GM19397 (cell line): ENCODE measurements at regions not wholly inside any gene's neighbourhood (a gene's known extent, or its start where the extent isn't known, plus 50 kb on each side); places are given as distances from the start of the nearest gene placed in this dataset.
"Not testable (repeated sequence)": the region's sequence is repeated elsewhere in the genome, so short reads cannot be mapped to it uniquely, and the experiment has no call there.

Experiments used
- ATAC-seq: cut with Tn5 transposase; IDR thresholded peaks from one replicate; pipeline ENCODE4 v1.9.1; 2021; ENCODE audit warnings: mild to moderate bottlenecking, moderate library complexity; ENCODE audit not compliant: unreplicated experiment

GRCh38 chr7:91446819-91447218, 182.6 kb downstream of the FZD1 start:
- no peak for ATAC-seq

GRCh38 chr7:91455411-91455810, 191.2 kb downstream of the FZD1 start:
- no peak for ATAC-seq

- no peak for ATAC-seq
Observed at GRCh38 chr7:91457208-91457607, 193.0 kb downstream of the FZD1 start.

GRCh38 chr7:91459539-91459938, 195.3 kb downstream of the FZD1 start:
- no peak for ATAC-seq

GRCh38 chr7:91462316-91462715, 198.1 kb downstream of the FZD1 start:
- no peak for ATAC-seq

GRCh38 chr7:91463330-91463729, 199.1 kb downstream of the FZD1 start:
- no peak for ATAC-seq

- ATAC-seq, result no peak
Observed at GRCh38 chr7:91465595-91466061, 201.4 kb downstream of the FZD1 start.

- no peak for ATAC-seq
Observed at GRCh38 chr7:91468256-91468655, 204.0 kb downstream of the FZD1 start.

GRCh38 chr7:91473619-91474018, 209.4 kb downstream of the FZD1 start:
- ATAC-seq, result no peak

GRCh38 chr7:91474074-91474473, 209.8 kb downstream of the FZD1 start:
- ATAC-seq, result no peak

- not testable (repeated sequence) for ATAC-seq
Observed at GRCh38 chr7:91480470-91480869, 216.2 kb downstream of the FZD1 start.

- no peak for ATAC-seq
Observed at GRCh38 chr7:91491868-91492267, 227.6 kb downstream of the FZD1 start.

GRCh38 chr7:91492317-91492716, 228.1 kb downstream of the FZD1 start:
- ATAC-seq, result no peak

- ATAC-seq, result no peak
Observed at GRCh38 chr7:91492773-91493172, 228.5 kb downstream of the FZD1 start.

- no peak for ATAC-seq
Observed at GRCh38 chr7:91494450-91494849, 230.2 kb downstream of the FZD1 start.

- ATAC-seq, result no peak
Observed at GRCh38 chr7:91496251-91496820, 232.1 kb downstream of the FZD1 start.

- not testable (repeated sequence) for ATAC-seq
Observed at GRCh38 chr7:91497277-91497676, 233.0 kb downstream of the FZD1 start.

- ATAC-seq, result no peak
Observed at GRCh38 chr7:91503934-91504555, 239.8 kb downstream of the FZD1 start.

- ATAC-seq, result no peak
Observed at GRCh38 chr7:91504919-91505318, 240.7 kb downstream of the FZD1 start.

GRCh38 chr7:91506966-91507365, 242.7 kb downstream of the FZD1 start:
- ATAC-seq, result not testable (repeated sequence)

GRCh38 chr7:91511861-91512260, 247.6 kb downstream of the FZD1 start:
- not testable (repeated sequence) for ATAC-seq

GRCh38 chr7:91512958-91513357, 248.7 kb downstream of the FZD1 start:
- ATAC-seq, result no peak

GRCh38 chr7:91514591-91514990, 250.4 kb downstream of the FZD1 start:
- no peak for ATAC-seq
